ENCODE measurements at regions not wholly inside any gene's neighbourhood (a gene's known extent, or its start where the extent isn't known, plus 50 kb on each side); places are given as distances from the start of the nearest gene placed in this dataset.

GRCh38 chr2:181114021-181114420 is 133.6 kb downstream of the UBE2E3 start:
- DNase-seq = no peak

GRCh38 chr2:181116261-181116660 is 135.9 kb downstream of the UBE2E3 start:
- DNase-seq = no peak

- peak; percentile 95 for DNase-seq
These were observed 137.0 kb downstream of the UBE2E3 start for GRCh38 chr2:181117206-181117925.

GRCh38 chr2:181120625-181121024 is 140.2 kb downstream of the UBE2E3 start:
- no peak for DNase-seq

GRCh38 chr2:181121996-181122395 is 141.6 kb downstream of the UBE2E3 start:
- no peak for DNase-seq

- DNase-seq = no peak
These were observed 142.2 kb downstream of the UBE2E3 start for GRCh38 chr2:181122601-181123000.

- DNase-seq = no peak
These were observed 143.4 kb downstream of the UBE2E3 start for GRCh38 chr2:181123798-181124231.

- no peak for DNase-seq
These were observed 144.1 kb downstream of the UBE2E3 start for GRCh38 chr2:181124497-181124896.

GRCh38 chr2:181125359-181125758 is 145.0 kb downstream of the UBE2E3 start:
- no peak for DNase-seq

GRCh38 chr2:181126311-181126868 is 146.0 kb downstream of the UBE2E3 start:
- DNase-seq = no peak

- DNase-seq = no peak
These were observed 147.8 kb downstream of the UBE2E3 start for GRCh38 chr2:181128199-181128598.

GRCh38 chr2:181129364-181130056 is 149.1 kb downstream of the UBE2E3 start:
- DNase-seq = no peak

GRCh38 chr2:181130686-181131085 is 150.3 kb downstream of the UBE2E3 start:
- DNase-seq = no peak

- DNase-seq = peak; percentile 9
These were observed 151.2 kb downstream of the UBE2E3 start for GRCh38 chr2:181131584-181131983.

- DNase-seq = no peak
These were observed 158.4 kb downstream of the UBE2E3 start for GRCh38 chr2:181138816-181139215.

GRCh38 chr2:181139831-181140230 is 159.4 kb downstream of the UBE2E3 start:
- no peak for DNase-seq

GRCh38 chr2:181140414-181140813 is 160.0 kb downstream of the UBE2E3 start:
- no peak for DNase-seq

GRCh38 chr2:181140928-181141327 is 160.5 kb downstream of the UBE2E3 start:
- DNase-seq = no peak

- no peak for DNase-seq
These were observed 161.3 kb downstream of the UBE2E3 start for GRCh38 chr2:181141676-181142075.

- no peak for DNase-seq
These were observed 162.1 kb downstream of the UBE2E3 start for GRCh38 chr2:181142514-181142913.

- DNase-seq = no peak
These were observed 163.4 kb downstream of the UBE2E3 start for GRCh38 chr2:181143790-181144300.

- no peak for DNase-seq
These were observed 165.2 kb downstream of the UBE2E3 start for GRCh38 chr2:181145645-181146044.

GRCh38 chr2:181146171-181146570 is 165.8 kb downstream of the UBE2E3 start:
- no peak for DNase-seq

- DNase-seq = peak; percentile 41
These were observed 168.7 kb downstream of the UBE2E3 start for GRCh38 chr2:181149056-181149455.
